ENCODE measurements at regions not wholly inside any gene's neighbourhood (a gene's known extent, or its start where the extent isn't known, plus 50 kb on each side); places are given as distances from the start of the nearest gene placed in this dataset.

DNA sequence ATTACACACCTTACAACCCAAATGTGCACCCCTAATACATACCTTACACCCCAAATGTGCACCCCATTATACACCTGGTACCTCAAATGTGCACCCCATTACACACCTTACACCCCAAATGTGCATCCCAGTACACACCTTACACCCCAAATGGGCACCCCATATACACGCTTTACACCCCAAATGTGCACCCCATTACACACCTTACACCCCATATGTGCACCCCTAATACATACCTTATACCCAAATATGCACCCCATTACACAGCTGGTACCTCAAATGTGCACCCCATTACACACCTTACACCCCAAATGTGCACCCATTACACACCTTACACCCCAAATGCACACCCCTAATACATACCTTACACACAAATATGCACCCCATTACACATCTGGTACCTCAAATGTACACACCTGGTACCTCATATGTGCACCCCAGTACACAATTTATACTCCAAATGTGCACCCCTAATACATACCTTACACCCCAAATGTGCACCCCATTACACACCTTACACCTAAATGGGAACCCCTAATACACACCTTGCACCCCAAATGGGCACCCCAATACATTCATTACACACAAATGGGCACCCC lies 106.3 kb downstream of the KLF6 start:
- Histone ChIP-seq H3K4me1 (ENCODE audit: insufficient read depth, low read length, poor library complexity, severe bottlenecking) (no peaks in the 10 kb centered on the region), H3K9ac (ENCODE audit: low read depth, low read length, poor library complexity, severe bottlenecking) (no peak overlapping the region), H3K4me3 (ENCODE audit: low read length, poor library complexity, severe bottlenecking) (no peak overlapping the region), H3K9me3 (ENCODE audit: insufficient read depth, low read depth, low read length) (no peaks in the 10 kb centered on the region), H3K4me2 (ENCODE audit: low read depth, low read length, poor library complexity, severe bottlenecking) (no peak overlapping the region), H2AFZ (ENCODE audit: low read length) (no peak overlapping the region), H3K27me3 (ENCODE audit: insufficient read depth, low read length, poor library complexity, severe bottlenecking) (no peaks in the 10 kb centered on the region), H3K9me2 (replicated peaks; ENCODE audit: low read depth, low read length) (no peaks in the 10 kb centered on the region), H3K36me3 (ENCODE audit: insufficient read depth, low read length) (no peaks in the 10 kb centered on the region), H3K79me2 (ENCODE audit: insufficient read depth, low read length) (no peaks in the 10 kb centered on the region), H4K20me1 (ENCODE audit: insufficient read depth, low read length, poor library complexity, severe bottlenecking) (no peaks in the 10 kb centered on the region), H3F3A (ENCODE audit: low read depth) (no peaks in the 10 kb centered on the region)
- TF ChIP-seq, protein P1, sequence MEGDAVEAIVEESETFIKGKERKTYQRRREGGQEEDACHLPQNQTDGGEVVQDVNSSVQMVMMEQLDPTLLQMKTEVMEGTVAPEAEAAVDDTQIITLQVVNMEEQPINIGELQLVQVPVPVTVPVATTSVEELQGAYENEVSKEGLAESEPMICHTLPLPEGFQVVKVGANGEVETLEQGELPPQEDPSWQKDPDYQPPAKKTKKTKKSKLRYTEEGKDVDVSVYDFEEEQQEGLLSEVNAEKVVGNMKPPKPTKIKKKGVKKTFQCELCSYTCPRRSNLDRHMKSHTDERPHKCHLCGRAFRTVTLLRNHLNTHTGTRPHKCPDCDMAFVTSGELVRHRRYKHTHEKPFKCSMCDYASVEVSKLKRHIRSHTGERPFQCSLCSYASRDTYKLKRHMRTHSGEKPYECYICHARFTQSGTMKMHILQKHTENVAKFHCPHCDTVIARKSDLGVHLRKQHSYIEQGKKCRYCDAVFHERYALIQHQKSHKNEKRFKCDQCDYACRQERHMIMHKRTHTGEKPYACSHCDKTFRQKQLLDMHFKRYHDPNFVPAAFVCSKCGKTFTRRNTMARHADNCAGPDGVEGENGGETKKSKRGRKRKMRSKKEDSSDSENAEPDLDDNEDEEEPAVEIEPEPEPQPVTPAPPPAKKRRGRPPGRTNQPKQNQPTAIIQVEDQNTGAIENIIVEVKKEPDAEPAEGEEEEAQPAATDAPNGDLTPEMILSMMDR (conservative IDR thresholded peaks at IDR 0.05; ENCODE audit: low read length), result no peak
- no peak for TF ChIP-seq EZH2phosphoT487 (IDR thresholded peaks at IDR 0.05; ENCODE audit: borderline replicate concordance)

DNA sequence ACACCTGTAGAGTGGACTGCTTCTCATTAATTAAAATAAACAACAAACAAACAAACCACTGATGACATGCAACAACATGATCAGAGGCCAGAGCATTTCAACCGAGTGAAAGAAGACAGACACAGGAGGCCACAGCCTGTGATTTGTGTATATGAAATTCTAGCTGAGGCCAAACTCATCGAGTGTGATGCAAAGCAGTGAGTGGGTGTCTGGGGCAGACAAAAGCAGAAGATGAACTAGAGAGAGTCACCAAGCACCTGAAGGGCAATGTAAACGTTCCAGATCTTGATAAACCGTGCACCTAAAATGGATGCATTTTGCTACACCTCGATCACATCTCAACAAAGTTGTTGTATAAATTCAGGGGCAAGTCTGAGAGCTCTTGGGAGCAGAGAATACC lies 108.4 kb downstream of the KLF6 start:
- H3K27me3 ChIP-seq (ENCODE audit: insufficient read depth, low read length, poor library complexity, severe bottlenecking), result no peaks in the 10 kb centered on the region

DNA sequence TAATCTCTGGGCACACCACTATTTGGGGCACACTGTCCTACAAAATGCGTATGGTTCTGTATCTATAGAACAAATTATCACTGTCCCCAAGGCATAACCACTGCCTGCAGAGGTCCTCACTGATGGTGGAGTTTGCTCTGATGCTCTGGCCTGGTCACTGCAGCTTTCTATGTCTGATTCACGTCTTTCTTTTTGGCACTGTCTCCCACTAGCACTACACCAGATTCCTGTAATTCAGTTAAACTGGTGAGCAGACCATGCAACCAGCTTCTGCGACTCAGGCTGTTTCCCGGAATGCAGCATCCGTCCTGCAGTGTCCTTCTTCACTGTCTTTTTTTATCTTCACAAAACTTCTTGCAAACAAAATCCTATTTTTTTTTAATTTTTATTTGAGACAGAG lies 112.8 kb downstream of the KLF6 start:
- no peak overlapping the region for H3K9ac ChIP-seq (ENCODE audit: low read depth, low read length, poor library complexity, severe bottlenecking)

More for the DNA sequence above, 108.4 kb downstream of the KLF6 start:
- Histone ChIP-seq H3K4me1 (ENCODE audit: insufficient read depth, low read length, poor library complexity, severe bottlenecking) (no peaks in the 10 kb centered on the region), H3K9me2 (replicated peaks; ENCODE audit: low read depth, low read length) (no peaks in the 10 kb centered on the region), H4K20me1 (ENCODE audit: insufficient read depth, low read length, poor library complexity, severe bottlenecking) (no peaks in the 10 kb centered on the region), H3K36me3 (ENCODE audit: insufficient read depth, low read length) (no peaks in the 10 kb centered on the region), H3K79me2 (ENCODE audit: insufficient read depth, low read length) (no peaks in the 10 kb centered on the region), H3K4me3 (ENCODE audit: low read length, poor library complexity, severe bottlenecking) (no peak overlapping the region), H3K9me3 (ENCODE audit: insufficient read depth, low read depth, low read length) (no peaks in the 10 kb centered on the region), H2AFZ (ENCODE audit: low read length) (no peak overlapping the region), H3F3A (ENCODE audit: low read depth) (no peaks in the 10 kb centered on the region), H3K9ac (ENCODE audit: low read depth, low read length, poor library complexity, severe bottlenecking) (no peak overlapping the region), H3K4me2 (ENCODE audit: low read depth, low read length, poor library complexity, severe bottlenecking) (no peak overlapping the region)
- TF ChIP-seq, protein P1 (conservative IDR thresholded peaks at IDR 0.05; ENCODE audit: low read length), result no peak
- no peak for TF ChIP-seq EZH2phosphoT487 (IDR thresholded peaks at IDR 0.05; ENCODE audit: borderline replicate concordance)

More for the DNA sequence above, 112.8 kb downstream of the KLF6 start:
- Histone ChIP-seq H3F3A (ENCODE audit: low read depth) (no peaks in the 10 kb centered on the region), H3K4me3 (ENCODE audit: low read length, poor library complexity, severe bottlenecking) (no peak overlapping the region), H3K79me2 (ENCODE audit: insufficient read depth, low read length) (no peaks in the 10 kb centered on the region), H3K9me3 (ENCODE audit: insufficient read depth, low read depth, low read length) (no peaks in the 10 kb centered on the region), H3K36me3 (ENCODE audit: insufficient read depth, low read length) (no peaks in the 10 kb centered on the region), H3K4me2 (ENCODE audit: low read depth, low read length, poor library complexity, severe bottlenecking) (no peak overlapping the region), H4K20me1 (ENCODE audit: insufficient read depth, low read length, poor library complexity, severe bottlenecking) (no peaks in the 10 kb centered on the region), H3K27me3 (ENCODE audit: insufficient read depth, low read length, poor library complexity, severe bottlenecking) (no peaks in the 10 kb centered on the region), H3K4me1 (ENCODE audit: insufficient read depth, low read length, poor library complexity, severe bottlenecking) (peaks cover 4% of the 10 kb centered on the region), H2AFZ (ENCODE audit: low read length) (no peak overlapping the region), H3K9me2 (replicated peaks; ENCODE audit: low read depth, low read length) (no peaks in the 10 kb centered on the region)
- TF ChIP-seq, protein P1 (conservative IDR thresholded peaks at IDR 0.05; ENCODE audit: low read length), result no peak
- no peak for TF ChIP-seq EZH2phosphoT487 (IDR thresholded peaks at IDR 0.05; ENCODE audit: borderline replicate concordance)
